UCSD-AML1 (cell line): ENCODE measurements at regions not wholly inside any gene's neighbourhood (a gene's known extent, or its start where the extent isn't known, plus 50 kb on each side); places are given as distances from the start of the nearest gene placed in this dataset.
"Not testable (repeated sequence)": the region's sequence is repeated elsewhere in the genome, so short reads cannot be mapped to it uniquely, and the experiment has no call there.

Experiments used
- DNase-seq: peaks from one replicate; lab custom pipeline; 2025; ENCODE audit not compliant: unreplicated experiment; lab: John Stamatoyannopoulos, UW

DNA sequence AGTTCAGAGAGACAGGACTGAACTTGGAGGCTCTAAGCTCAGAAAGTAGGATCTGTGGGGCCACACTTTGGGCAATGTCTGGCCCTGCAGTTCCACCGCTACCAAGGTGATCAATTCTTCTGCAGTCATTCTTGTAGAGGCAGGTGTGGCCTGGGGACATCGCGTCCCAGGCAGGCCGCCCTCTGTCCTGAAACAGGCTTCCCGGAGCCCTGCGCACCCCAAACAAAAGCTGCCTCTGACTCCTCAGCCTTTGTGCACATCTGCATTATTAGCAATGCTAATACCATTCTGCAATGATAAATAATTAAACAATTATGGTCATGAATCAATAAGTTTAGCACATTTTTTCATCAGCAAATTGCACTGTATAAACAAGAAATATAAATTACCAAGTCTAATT lies 160.2 kb downstream of the URI1 start:
- no peak for DNase-seq

DNA sequence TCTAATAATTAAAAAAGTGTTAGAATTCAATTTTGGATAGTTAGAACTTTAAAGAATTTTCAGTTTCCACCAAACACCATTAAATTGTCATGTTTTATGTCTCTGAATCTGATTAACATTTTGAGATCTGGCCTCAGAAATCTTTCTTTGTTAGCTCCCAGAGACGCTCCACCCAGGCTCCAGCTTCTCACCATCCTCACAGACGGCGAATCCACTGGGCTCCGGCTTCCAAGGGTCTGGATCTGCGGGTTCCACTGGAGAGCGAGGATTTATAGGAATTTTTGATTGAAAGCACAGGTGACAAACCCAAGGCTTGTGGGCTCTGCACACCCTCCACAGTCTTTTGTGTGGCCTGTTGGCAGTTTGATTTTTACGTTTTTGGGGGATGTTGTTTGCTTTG lies 160.6 kb downstream of the URI1 start:
- DNase-seq, result no peak

DNA sequence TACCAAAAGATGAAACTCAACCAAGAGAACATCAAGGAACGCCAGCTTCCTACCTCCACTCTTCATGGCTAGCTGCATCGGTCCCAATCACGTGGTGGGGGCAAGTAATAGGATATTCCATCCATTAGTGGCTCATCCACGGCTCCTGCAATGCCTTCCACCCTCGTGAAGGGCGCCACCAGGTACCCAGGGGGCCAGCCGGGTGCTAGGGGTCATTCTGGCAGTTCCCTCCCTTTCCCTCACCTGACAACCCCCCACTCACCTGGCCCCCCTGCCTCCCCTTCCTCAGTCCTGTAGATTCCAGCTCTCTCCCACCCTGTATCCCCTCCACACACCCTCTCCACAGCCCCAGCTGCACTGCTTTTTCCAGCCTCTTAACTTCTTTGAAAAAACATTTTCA lies 161.9 kb downstream of the URI1 start:
- DNase-seq, result no peak

DNA sequence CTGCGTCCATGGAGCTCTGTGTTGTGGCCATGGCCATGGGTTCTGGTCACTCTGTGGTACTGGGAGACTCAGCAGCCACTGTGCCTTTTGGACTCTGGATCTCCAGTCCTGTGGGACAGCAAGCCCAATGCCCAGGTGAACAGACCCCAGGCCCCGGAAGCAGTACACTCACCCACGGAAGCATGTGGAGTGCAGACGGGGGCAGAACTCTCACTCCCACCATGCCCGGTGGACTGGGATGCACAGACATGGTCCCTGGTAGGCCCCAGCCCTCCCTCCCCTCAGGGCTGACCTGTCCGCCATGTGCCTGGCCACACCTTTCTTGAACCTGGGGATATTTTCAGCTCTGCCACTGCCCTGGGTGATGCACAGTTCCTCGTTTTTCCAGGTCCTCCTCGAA lies 163.3 kb downstream of the URI1 start:
- DNase-seq, result no peak

DNA sequence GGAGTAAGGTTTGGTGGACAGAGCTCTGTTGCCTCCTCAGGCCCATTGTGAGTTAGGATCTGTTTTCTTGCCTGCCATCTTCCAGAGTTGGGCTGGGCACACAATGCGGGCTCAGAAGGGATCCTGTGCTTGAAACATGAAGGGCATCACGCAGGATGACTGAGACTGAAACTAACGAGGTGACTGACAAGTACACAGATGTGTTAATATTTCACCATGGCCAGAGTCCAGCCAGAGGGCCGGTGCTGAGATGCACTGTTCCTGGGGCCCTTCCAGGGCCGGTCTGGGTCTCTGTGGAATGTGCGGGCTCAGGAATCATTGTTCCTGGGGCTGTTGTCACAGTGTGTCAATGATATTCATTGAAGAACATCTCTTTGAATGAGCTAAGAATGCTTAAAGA lies 163.7 kb downstream of the URI1 start:
- DNase-seq, result no peak

DNA sequence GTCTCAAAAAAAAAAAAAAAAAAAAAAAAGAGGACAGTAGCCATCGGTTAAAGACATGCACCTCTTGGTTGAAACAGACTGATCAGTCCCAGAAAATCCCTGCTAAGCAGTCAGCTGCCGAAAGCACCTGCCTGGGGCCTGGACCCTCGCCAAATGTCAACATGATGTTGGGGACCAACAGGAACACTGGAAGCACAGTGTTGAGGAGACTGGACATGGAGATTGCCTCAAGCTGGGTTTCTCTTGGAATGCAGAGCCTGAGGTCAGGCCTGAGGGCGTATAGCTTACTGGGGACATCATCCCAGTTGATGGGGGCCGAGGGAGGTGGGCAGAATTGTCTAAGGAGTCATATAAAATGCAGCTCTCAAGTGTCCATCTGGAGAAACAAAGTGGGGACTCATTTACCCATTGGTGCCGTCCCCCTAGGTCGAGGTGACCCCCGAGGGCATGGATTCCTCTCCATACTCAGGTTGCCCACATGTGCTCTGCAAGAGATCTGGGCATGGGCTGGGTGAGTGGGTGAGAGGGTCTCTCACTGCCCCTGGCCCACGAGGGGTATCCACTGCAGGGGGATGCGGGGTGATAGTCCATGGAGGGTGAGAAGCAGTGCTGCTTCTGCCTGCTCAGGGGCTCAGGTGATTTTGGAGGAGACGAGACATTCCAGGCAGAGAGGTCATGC lies 164.5 kb downstream of the URI1 start:
- no peak for DNase-seq

DNA sequence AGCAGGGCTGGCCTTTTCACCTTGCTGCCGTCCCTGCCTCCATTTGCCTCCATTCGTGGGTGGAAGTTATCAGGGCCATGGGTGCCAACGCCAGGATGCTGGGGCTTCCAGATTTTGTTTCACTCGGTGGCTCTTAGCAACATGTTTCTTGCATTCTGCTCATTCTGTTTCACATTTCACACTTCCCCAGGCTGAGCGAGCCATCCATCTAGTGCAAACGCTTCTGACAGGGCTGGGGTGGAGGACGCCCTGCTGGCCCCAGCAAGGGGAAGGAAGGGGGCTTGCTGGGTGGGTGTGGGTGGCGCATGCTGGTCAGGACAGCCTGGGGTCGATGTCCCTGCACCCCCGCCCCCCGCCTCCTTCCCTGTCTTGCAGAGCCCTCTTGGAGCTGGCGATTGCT lies 165.2 kb downstream of the URI1 start:
- DNase-seq, result no peak

DNA sequence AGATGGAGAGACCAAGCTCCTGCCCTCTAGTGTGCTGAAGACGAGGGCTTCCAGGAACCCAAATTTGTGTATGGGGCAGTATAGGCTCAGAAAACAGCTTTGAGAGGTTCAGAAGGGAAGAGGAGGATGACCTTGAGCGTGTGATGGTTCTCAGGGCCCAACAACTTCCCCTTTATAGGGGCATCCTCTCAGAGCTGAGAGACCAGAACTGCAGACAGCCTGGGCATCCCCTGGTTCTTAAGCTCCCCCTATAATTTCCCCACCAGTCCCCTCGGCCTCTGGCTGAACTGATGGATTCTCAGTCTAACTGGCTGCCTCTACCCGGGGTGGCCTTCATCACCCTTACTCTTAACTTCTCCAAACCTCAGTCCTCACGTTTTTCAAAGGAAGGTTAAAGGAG lies 167.5 kb downstream of the URI1 start:
- no peak for DNase-seq

DNA sequence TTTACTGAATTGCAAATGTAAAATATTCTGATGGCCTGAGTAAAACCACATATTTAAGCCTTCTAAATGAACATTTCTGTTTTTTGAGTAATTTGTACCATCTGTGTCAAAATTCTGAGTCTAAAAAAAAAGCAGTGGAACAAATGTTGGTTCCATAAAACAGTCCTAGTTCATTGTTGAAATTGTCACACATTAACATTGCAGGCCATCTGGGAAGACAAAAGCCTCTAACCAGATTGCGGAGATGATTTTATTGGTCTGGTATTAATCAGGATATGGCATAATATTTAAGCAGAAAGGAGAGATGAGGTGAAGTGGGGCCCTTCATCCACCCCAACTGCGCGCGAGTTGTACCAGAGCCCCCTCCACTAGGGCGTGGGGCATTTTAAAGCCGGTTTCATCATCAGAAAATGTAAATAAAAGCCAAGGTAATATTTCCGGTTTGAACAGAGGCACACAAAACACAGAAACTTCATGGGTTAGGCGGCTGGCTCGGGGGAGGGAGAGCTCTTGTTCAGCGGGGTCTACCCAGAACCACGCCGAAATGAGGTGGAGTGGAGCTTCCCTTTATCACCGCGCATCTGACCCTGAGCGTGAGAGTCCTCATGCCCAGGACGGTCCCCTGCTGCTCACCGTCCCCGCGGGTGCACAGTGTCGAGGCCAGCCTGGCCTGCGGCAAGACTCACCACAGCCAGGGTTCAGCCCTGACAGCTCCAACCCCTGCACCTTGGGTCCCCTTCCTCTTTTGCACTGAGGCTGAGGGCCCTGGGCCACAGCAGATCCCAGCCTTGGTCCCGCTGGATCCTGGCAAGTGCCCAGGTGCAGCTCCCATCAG lies 169.2 kb downstream of the URI1 start:
- no peak for DNase-seq

DNA sequence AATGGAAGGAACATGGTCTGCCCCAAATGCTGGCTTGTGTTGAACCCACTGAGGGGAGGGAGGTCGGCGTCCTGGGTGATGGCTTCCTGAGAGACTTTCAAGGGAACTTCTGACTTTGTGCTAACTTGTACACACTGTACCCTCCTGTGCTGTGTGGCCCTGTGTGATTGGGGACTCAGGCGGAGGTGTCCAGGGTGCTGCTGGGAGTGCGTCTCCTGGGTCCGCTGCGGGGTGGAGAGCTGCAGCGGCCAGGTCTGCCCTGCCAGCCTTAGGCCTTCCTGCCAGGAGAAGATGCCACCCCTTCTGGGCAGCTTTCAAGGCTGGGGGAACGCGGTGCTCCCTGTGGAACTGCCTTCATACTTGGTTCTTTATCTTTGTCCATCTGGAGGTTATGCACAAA lies 170.1 kb downstream of the URI1 start:
- no peak for DNase-seq

DNA sequence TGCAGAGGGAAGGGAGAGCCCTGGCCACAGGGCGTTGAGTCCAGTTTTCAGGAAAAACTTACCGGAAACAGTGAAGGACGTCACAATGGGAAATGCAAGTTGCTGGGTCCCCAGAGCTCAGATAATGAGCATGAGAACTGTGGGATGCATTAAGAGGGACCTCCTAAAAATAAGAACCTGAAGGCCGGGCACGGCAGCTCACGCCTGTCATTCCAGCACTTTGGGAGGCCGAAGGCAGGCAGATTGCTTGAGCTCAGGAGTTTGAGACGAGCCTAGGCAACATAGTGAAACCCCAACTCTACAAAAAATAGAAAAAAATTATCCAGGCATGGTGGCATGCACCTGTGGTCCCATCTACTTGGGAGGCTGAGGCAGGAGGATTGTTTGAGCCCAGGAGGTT lies 170.6 kb downstream of the URI1 start:
- DNase-seq, result no peak

DNA sequence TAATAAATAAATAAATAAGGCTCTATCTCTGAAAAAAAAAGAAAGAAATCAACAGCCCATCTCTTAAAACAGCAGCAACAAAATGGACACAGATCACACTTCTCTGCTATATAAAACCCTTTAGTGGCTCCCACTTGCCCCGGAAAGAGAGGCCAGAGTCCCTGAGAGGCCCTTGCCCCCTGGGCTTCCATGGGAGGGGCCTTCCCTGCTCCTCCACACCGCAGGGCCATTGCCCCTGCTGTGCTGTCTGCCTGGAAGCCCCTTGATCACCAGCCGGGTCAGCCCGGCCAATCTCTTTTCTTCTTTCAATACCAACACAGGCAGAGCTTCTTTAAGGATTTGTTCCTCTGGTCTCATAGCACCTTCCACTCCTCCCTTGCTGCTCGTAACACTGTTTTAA lies 171.1 kb downstream of the URI1 start:
- no peak for DNase-seq

DNA sequence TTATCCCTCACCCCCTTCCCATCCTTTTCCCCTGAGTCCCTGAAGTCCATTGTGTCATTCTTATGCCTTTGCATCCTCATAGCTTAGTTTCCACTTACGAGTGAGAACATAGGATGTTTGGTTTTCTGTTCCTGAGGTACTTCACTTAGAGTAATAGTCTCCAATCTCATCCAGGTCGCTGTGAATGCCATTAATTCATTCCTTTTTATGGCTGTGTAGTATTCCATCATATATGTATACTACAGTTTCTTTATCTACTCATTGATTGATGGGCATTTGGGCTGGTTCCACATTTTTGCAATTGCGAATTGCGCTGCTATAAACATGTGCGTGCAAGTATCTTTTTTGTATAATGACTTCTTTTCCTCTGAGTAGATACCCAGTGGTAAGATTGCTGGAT lies 172.1 kb downstream of the URI1 start:
- DNase-seq, result not testable (repeated sequence)

DNA sequence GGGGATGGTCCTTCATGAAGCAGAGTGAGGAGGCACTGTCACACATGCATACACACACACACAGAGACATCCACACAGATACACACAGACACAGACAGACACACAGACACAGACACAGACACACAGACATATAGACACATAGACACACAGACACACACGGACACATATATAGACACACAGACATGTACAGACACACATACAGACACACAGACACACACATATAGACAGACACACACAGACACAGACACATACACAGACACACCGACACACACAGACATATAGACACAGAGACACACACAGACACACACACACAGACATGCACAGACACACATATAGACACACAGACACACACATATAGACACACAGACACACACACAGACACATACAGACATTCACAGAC lies 173.9 kb downstream of the URI1 start:
- DNase-seq, result no peak

DNA sequence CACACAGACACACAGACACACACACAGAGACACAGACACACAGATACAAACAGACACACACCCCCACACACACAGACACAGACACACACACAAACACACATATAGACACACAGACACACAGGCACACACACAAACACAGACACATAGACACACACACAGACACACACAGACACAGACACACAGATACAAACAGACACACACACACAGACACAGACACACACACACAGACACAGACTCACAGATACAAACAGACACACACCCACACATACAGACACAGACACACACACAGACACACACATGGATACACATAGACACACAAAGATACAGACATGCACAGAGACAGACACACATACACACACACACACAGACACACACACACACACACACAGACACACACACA lies 174.5 kb downstream of the URI1 start:
- no peak for DNase-seq

DNA sequence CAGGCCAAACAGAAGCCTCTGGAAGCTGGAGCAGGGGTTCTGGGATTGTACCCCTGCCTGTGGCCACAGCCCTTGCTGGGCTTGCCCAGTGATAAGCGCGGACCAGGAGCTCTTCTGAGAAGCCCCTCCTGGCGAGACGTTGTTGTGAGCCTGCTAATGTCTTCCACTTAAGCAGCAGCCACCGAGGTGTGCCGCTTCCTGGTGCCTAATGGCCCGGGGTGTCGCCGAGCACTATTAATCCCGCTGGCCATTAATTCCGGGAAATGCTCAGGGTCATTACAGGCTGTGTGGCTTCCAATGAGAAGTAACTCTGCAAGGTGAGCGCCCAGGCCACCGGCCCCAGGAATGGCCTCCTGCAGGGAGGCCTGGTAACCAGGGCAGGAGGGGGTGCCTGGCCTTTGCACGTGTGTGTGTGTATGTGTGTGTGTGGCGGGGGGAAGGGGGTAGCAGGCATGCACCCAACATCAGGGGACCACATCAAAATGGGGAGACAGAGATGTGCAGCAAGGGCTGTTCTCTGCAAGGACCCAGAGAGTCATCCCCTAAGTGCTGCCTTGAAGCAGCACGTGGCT lies 175.0 kb downstream of the URI1 start:
- no peak for DNase-seq

DNA sequence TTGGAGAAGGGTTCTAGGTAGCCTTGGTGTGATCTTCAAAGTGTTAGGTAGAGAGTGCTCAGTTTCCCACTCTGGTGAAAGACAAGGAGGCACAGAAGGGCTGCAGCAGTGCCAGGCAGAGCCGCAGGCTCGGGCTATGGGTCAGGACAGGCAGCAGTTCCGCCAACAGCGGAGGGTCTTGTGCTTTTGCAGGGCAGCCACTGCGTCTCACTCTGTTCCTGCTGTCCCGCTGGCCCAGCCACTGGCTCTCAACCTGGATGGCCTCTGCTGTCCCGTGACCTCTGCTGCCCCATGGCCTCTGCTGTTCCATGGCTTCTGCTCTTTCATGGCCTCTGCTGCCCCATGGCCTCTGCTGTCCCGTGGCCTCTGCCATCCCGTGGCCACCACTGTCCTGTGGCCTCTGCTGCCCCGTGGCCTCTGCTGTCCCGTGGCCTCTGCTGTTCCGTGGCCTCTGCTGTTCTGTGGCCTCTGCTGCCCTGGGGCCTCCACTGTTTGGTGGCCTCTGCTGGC lies 175.7 kb downstream of the URI1 start:
- DNase-seq, result no peak

DNA sequence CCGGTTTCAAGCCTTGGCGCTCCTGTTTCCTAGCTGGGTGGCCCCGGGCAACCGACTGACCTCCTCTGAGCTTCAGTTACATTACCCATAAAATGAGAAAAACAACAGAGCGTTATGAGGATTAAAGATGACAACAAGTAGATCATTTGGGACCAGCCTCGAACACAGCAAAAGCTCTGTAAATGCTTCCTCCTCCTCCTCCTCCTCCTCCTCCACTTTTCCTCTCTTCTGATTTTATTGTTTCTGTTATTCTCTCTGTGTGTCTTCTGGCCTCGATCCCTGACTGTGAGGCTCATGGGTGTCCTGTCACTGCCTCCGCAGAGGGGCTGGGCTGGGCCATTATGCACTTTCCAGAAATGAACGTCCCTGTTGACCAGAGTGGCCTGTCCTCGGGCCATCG lies 176.2 kb downstream of the URI1 start:
- no peak for DNase-seq

DNA sequence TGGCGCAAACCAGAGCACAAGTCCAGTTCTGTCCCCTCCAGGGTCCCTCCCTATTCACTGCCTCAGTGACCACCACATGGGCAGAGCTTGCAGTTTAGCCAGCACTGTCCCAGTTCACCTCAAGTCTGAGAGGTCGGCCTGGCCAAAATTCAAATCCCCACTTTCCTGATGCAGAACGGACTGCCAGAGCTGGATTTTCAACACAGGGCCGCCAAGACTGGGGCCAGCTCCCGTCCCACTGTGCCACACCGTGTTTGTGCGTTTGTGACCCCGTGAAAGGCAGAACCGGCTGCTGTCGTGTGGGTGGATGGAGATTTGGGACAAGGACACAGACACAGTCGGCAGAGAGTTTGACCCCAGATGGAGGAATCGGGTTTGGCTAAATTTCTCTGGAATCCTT lies 176.7 kb downstream of the URI1 start:
- DNase-seq, result no peak

DNA sequence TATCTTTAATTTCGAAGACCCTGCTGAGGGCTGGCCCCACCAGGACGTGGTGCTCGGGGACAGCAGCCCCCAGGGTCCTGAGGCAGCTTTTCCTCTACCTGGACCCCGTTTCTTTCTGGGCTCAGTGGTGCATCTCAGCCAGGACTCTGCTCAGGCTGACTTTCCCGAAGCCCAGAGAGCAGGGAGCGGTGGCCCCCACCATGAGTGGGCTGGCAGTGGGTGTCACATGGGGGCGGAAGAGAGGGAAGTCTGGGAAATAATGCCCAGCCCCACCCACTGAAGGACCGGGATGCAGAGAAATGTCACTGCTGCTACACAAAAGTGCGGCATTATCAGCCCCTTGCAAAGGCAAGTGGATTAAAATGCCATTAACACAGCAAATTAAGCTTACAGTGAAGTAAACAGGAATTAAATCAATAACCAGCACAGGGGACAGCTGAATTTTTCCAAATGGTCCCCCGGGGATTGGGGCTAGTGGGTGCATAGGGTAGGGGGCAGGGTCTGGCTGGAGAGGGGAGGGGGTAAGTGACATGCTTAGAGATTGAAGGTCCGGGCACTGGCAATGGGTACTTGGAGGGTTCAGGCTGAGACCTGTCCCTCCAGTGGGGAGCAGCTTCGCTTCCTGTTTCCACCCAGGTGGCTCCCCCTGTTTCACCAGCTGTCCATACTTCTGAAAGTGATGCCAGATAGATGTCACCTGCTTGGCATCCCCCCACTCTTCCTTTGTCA lies 177.3 kb downstream of the URI1 start:
- DNase-seq, result no peak

DNA sequence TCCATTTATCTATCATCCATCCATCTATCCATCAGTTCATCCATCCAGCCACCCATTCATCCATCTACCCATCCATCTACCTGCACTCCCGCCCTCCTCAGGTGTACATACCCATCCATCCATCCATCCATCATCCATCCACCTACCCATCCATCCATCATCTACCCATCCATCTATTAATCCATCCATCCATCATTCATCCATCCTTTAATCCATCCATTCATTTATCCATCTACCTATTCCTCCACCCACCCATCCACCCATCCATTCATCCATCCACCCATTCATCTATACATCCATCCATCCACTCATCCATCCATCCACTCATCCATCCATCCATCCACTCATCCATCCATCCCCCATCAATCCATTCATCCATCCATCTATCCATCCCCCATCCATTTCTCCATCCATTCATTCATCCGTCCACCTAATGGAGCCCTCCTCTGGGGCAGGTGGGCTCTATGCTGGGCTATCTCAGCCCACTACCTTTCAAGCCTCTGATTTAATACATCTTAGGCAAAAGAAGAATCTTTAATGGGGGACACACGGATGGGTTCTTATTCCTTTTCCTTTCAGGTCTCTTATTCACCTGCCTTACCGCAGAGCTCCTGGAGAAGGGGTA lies 178.9 kb downstream of the URI1 start:
- DNase-seq, result no peak
